Bone marrow (tissue), 2 donors: ENCODE measurements at regions not wholly inside any gene's neighbourhood (a gene's known extent, or its start where the extent isn't known, plus 50 kb on each side); places are given as distances from the start of the nearest gene placed in this dataset.

Source experiments
- DNase-seq, 2 donors: peaks; one replicate each; lab custom pipeline; 2025; lab: John Stamatoyannopoulos, UW

DNA sequence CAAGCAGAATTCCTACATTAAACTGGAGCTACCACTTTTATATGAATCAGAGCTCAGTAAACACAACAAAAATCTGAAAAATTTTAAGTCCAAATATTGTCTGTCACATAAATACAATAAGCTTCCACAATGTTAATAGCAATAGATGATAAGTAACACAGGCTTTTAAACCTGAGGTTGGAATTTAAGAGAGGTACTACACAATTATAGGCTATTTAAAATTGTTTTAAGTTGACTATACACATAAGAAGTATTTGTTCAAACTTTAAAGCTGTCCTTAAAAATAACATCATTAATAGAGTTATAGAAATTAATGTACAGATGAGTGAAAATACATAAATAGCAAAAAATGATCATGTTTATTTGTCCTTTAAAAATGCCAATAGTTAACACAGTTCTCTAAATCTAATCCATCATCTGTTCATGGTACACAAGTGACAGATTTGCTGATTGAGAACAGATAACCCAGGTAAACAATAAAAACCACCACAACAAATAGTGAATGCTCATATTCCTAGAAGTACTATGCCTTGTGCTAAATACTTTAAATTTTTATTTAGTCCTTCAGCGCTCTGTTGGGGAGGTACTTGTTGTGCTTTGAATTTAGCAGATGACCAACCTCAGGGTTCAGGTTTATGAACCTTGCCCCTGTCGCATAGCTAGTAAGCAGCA is 382.3 kb upstream of the ID4 start:
- no peak for DNase-seq

- no peak for DNase-seq
Observed at GRCh38 chr6:19463250-19463649, 373.9 kb upstream of the ID4 start.

DNA sequence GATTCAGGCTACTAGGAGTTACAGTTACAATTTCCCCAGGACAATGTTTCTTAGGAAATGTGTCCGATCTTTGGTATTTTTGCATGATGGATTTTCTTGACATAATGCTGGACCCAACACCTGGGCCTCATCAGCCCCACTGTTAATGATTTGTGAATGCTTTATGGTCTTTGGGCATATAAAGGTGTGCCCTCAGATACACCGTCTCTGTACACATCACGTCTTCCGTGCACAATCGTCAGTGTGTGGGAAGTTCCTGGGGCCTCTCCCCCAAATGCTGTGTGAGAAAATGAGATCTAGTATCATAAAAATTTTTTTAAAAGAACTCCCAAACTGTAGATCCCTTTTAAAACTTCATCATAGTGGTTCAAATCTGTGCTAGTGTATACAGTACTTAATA is 373.2 kb upstream of the ID4 start:
- no peak for DNase-seq

DNA sequence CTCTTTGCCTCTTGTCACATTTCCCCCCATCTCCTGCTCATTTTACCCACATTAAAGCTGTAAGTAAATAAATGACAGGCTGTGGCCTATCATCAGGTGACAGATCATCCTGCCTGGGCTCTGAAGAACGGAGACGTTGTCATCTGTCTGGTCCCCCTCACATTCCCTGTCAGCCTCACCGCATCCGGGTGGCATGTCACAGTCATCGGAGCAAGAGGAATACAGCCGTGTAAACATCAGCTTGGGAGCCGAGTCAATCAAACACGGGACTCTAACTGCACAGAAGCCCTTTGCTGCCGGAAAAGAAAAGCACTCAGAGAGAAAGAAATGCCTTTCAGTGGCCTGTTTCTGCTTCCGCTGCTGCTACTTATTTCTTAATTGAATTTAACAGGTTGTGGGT is 371.9 kb upstream of the ID4 start:
- DNase-seq: no peak

- no peak for DNase-seq
Observed at GRCh38 chr6:19465760-19466159, 371.4 kb upstream of the ID4 start.

- DNase-seq: no peak
Observed at GRCh38 chr6:19470333-19470732, 366.8 kb upstream of the ID4 start.

DNA sequence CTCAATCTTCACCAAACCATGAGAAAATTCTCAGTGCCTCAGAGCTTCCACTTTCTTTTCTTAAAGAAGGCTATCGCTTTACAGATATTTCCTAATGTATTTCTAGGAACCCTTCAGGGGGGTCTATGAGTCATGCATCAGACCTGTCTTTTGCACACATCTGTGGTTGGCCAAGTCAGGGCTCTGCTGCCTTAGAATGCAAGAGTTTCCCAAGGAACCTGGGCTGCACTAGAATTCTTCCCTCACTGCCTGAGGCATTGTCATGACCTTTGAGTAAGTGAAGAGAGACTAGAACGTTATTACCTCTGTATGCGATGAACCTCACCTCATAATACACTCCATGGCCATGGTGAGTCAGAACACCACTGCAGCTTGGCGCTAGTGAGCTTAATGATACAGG is 365.0 kb upstream of the ID4 start:
- no peak for DNase-seq

- DNase-seq: no peak
Observed at GRCh38 chr6:19472850-19473249, 364.3 kb upstream of the ID4 start.

GRCh38 chr6:19477563-19477962 is 359.6 kb upstream of the ID4 start:
- DNase-seq: no peak

GRCh38 chr6:19478273-19478672 is 358.9 kb upstream of the ID4 start:
- DNase-seq: no peak

DNA sequence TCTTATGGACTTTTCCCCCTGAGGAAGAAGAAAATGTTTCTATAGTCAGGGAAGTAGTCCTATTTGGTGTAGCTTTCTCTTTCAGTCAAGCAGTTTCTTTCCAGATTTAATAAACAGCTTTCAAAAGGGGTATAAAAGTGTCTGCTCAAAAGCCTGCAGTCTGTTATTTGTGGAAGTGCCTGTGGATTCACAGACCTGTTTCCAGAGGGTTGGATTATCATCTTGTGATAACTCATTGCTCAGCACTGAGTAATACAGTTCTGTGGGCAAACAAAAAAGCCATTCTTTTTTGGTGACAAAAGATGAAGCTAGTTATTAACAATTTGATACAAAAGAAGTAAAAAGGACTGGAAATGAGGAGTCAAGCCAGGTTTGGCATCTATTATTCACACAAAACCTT is 358.2 kb upstream of the ID4 start:
- DNase-seq: no peak

- no peak for DNase-seq
Observed at GRCh38 chr6:19479551-19479950, 357.6 kb upstream of the ID4 start.

GRCh38 chr6:19492636-19493405 is 344.3 kb upstream of the ID4 start:
- no peak for DNase-seq

GRCh38 chr6:19501737-19502245 is 335.4 kb upstream of the ID4 start:
- no peak for DNase-seq

DNA sequence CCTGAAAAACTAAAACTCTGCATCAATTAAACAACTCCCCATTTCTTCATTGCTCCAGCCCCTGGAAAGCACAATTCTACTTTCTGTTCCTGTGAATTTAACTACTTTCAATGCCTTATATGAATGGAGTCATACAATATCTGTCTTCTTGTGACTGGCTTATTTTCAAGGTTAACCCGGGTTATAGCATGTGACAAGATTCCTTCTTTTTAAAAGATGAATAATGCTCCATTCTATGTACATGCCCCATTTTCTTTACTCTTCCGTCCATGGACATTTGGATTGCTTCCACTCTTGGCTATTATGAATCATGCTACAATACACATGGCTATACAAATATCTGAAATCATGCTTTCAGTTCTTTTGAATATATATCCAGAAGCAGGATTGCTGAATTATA is 334.9 kb upstream of the ID4 start:
- no peak for DNase-seq

GRCh38 chr6:19515939-19516338 is 321.2 kb upstream of the ID4 start:
- no peak for DNase-seq

GRCh38 chr6:19519941-19520340 is 317.2 kb upstream of the ID4 start:
- no peak for DNase-seq

- no peak for DNase-seq
Observed at GRCh38 chr6:19524366-19525186, 312.6 kb upstream of the ID4 start.

GRCh38 chr6:19525673-19526072 is 311.5 kb upstream of the ID4 start:
- no peak for DNase-seq

- DNase-seq: no peak
Observed at GRCh38 chr6:19530188-19530587, 307.0 kb upstream of the ID4 start.

DNA sequence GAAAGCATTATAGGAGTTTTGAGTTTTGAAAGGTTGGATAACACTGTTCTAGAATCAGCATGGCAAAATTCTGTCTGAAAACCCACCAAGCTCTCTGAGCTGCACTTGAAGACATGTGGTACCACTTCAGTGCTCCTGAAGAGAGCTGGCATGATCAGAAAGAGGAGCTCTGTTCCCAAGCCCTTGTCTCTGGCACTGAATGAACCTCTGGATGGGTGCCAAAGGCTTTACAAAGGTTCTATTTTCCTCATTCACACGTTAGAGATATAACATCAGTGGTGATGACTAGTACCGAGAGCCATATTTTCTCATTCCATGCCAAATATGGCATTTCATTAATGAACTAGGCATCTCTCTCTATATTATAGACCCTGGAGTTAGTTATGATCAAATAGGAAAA is 301.8 kb upstream of the ID4 start:
- no peak for DNase-seq

- no peak for DNase-seq
Observed at GRCh38 chr6:19536838-19537237, 300.3 kb upstream of the ID4 start.

DNA sequence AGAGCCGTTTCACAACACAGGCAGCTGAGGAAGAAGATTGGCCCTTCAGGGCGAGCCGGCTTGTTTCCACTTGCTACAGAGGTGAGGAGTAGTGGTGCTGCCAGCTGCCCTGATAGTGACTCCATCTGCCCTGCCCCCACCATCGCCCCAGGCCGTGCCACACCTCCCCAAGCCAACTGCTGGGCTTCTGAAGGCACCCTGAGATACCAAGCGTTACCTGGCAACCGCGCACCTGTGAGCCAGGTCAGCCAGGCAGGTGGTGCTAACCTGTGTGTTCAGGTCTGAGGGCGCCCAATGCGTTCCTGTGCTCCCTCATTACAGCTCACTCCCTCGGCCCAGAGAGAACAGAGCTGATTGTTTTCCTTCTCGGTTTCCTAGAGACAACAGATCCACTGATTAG is 299.1 kb upstream of the ID4 start:
- DNase-seq: no peak
